Endothelial cell of umbilical vein (primary cell): ENCODE measurements at regions not wholly inside any gene's neighbourhood (a gene's known extent, or its start where the extent isn't known, plus 50 kb on each side); places are given as distances from the start of the nearest gene placed in this dataset.

ENCODE experiments used
- BruUV-seq: library from RNA; stranded (reverse); fragments of 400-500 nt; replicated peaks from 2 replicates; lab custom pipeline; 2021; lab: Mats Ljungman, UMichigan
- CTCF ChIA-PET: fragments of 300-600, 350-600 bp; sonication (Branson Sonifier 250); formaldehyde crosslinking; loops from one replicate; lab custom pipeline; 2021; ENCODE audit warnings: antibody characterized with exemption, inconsistent platforms; lab: Charles Lee
- POLR2A ChIA-PET: fragments of 300-600, 350-600 bp; sonication (Branson Sonifier 250); formaldehyde crosslinking; loops from one replicate; lab custom pipeline; 2021; ENCODE audit warnings: antibody characterized with exemption, inconsistent platforms; lab: Charles Lee
- DNase-seq: peaks from one replicate; pipeline ENCODE4 v3.0.0-alpha.2; 2011; ENCODE audit warnings: low read depth, low spot score
- FAIRE-seq: peaks from 2 replicates; lab custom pipeline; 2011; peaks lifted over from hg19 to GRCh38; lab: Jason Lieb, UNC
- H2AFZ ChIP-seq: 2 replicates; pipeline ENCODE4 v1.6.0; 2012; ENCODE audit warnings: low read depth, low read length, control low read depth, inconsistent platforms
- H3K27ac ChIP-seq: 2 replicates; pipeline ENCODE4 v1.5.1; 2011; ENCODE audit warnings: low read depth, mild to moderate bottlenecking, control low read depth, low read length, moderate library complexity; ENCODE audit not compliant: insufficient read depth
- H3K27me3 ChIP-seq, 2 experiments: 2 replicates each; pipeline versions ENCODE4 v1.6.0 to v1.6.1; 2011; ENCODE audit warnings: low read length in 2 of 2, mixed read lengths in 1 of 2; ENCODE audit not compliant: control insufficient read depth in 2 of 2, insufficient read depth in 2 of 2
- H3K36me3 ChIP-seq, 2 experiments: 2 replicates in 1 of 2; 3 replicates in 1 of 2; pipeline ENCODE4 v1.5.1; 2011; ENCODE audit warnings: low read length in 2 of 2, mild to moderate bottlenecking in 1 of 2, moderate library complexity in 1 of 2; ENCODE audit not compliant: control insufficient read depth in 2 of 2, insufficient read depth in 2 of 2; ENCODE audit errors: extremely low read depth in 1 of 2
- H3K4me1 ChIP-seq: 3 replicates; pipeline ENCODE4 v1.5.1; 2011; ENCODE audit warnings: mild to moderate bottlenecking, low read length; ENCODE audit not compliant: control insufficient read depth, insufficient read depth; ENCODE audit errors: extremely low read depth
- H3K4me2 ChIP-seq: 2 replicates; pipeline ENCODE4 v1.6.1; 2011; ENCODE audit warnings: low read length, control low read depth, mixed read lengths; ENCODE audit not compliant: insufficient read depth
- H3K4me3 ChIP-seq, 3 experiments: fragments of 200-600 bp in 1 of 3; sonication (generic), shearing (Covaris generic) in 1 of 3; replicated peaks in 1 of 3; 2 replicates each; pipeline ENCODE4 v1.5.1; 2011 to 2016; ENCODE audit warnings: control low read depth in 3 of 3, low read length in 3 of 3, mild to moderate bottlenecking in 2 of 3, inconsistent platforms in 1 of 3, low read depth in 1 of 3, moderate library complexity in 1 of 3; ENCODE audit not compliant: insufficient read depth in 1 of 3
- H3K79me2 ChIP-seq: 2 replicates; pipeline ENCODE4 v1.6.0; 2012; ENCODE audit warnings: low read length, inconsistent platforms; ENCODE audit not compliant: control insufficient read depth, insufficient read depth
- H3K9ac ChIP-seq: replicated peaks from 2 replicates; pipeline ENCODE3; 2011; ENCODE audit warnings: low read length, control low read depth; ENCODE audit not compliant: insufficient read depth; ENCODE audit errors: extremely low read depth
- H3K9me1 ChIP-seq: replicated peaks from 3 replicates; pipeline ENCODE4 v1.6.0; 2011; ENCODE audit warnings: mild to moderate bottlenecking, low read length; ENCODE audit not compliant: control insufficient read depth, insufficient read depth; ENCODE audit errors: extremely low read depth
- H3K9me3 ChIP-seq: replicated peaks from 2 replicates; pipeline ENCODE4 v1.5.1; 2012; ENCODE audit warnings: low read length, inconsistent platforms; ENCODE audit not compliant: control insufficient read depth, insufficient read depth
- H4K20me1 ChIP-seq: replicated peaks from 2 replicates; pipeline ENCODE3; 2011; ENCODE audit warnings: mild to moderate bottlenecking, low read length; ENCODE audit not compliant: control insufficient read depth, insufficient read depth; ENCODE audit errors: extremely low read depth
- EZH2 ChIP-seq: IDR thresholded peaks from 2 replicates; pipeline ENCODE4 v1.6.1; 2012; ENCODE audit warnings: borderline replicate concordance, low read depth, mild to moderate bottlenecking, moderate library complexity, low read length, inconsistent platforms; ENCODE audit not compliant: severe bottlenecking
- FOS ChIP-seq: IDR thresholded peaks from 2 replicates; pipeline ENCODE4 v1.6.1; 2011; ENCODE audit warnings: mild to moderate bottlenecking, low read length, moderate library complexity, borderline replicate concordance; ENCODE audit not compliant: insufficient read depth
- GATA2 ChIP-seq: IDR thresholded peaks from 2 replicates; pipeline ENCODE4 v1.7.0; 2011; ENCODE audit warnings: low read depth, mild to moderate bottlenecking, moderate library complexity, mixed read lengths, low read length; ENCODE audit not compliant: insufficient read length, insufficient read depth
- JUN ChIP-seq: IDR thresholded peaks from 2 replicates; pipeline ENCODE4 v1.6.1; 2011; ENCODE audit warnings: borderline replicate concordance, low read depth; ENCODE audit not compliant: insufficient read length, insufficient read depth
- MYC ChIP-seq: IDR thresholded peaks from one replicate; pipeline ENCODE4 v1.6.1; 2011; ENCODE audit warnings: mild to moderate bottlenecking, low read depth, low read length
- POLR2A ChIP-seq: IDR thresholded peaks from 2 replicates; pipeline ENCODE4 v1.6.1; 2012; ENCODE audit warnings: low read depth, mild to moderate bottlenecking, control low read depth, low read length
- POLR2AphosphoS5 ChIP-seq: IDR thresholded peaks from 2 replicates; pipeline ENCODE4 v1.6.1; 2012; ENCODE audit warnings: low read depth, mild to moderate bottlenecking, control low read depth, low read length, moderate library complexity; ENCODE audit not compliant: insufficient read depth
- dilution Hi-C: fragments of 300-500 bp; cut with MboI; formaldehyde crosslinking; loops from one replicate; pipeline ENCODE4 v1.15.0; 2019; ENCODE audit warnings: low sequenced_read_pairs; ENCODE audit not compliant: extremely low pct_ligation_motif_present
- intact Hi-C: fragments of 100-400 bp; cut with micrococcal nuclease; formaldehyde crosslinking; loops from one replicate; pipeline ENCODE4 v1.10.0; 2022
- TF ChIP-seq, protein P1 (sequence below): IDR thresholded peaks from 2 replicates; pipeline ENCODE4 v1.6.1; 2011; ENCODE audit not compliant: insufficient read depth, insufficient read length
- TF ChIP-seq, protein P2 (sequence below), 2 donors: IDR thresholded peaks; 1 replicate in 1 of 2; 2 replicates in 1 of 2; pipeline ENCODE4 v1.5.1; 2011; ENCODE audit warnings: low read length in 2 of 2, mild to moderate bottlenecking in 2 of 2, moderate library complexity in 2 of 2, control low read depth in 1 of 2, inconsistent platforms in 1 of 2, low read depth in 1 of 2; ENCODE audit not compliant: insufficient read depth in 1 of 2; ENCODE audit errors: extremely low read depth in 1 of 2

DNA sequence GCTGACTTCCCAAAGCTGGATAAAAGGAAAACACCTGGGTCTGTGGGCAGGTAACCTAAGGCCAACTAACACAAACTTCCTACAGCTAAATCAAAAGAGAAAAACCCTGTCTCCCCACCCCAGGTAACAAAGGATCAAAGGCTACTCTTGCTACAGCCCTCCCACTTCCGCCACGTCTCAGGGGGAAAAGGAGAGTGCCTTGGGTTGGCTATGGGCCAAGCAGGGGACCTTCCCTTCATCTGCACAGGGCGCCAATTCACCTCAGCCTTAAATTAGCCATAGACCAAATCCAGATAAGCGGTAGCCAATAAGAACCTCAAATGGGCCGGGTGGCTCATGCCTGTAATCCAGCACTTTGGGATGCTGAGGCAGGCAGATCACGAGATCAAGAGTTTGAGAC is 69.1 kb upstream of the LANCL2 start:
- BruUV-seq, result no TSS peak

More for the DNA sequence above, 69.1 kb upstream of the LANCL2 start:
- no peak overlapping the region for H3K27ac ChIP-seq
- dilution Hi-C loops, result no loop called here
- no peak for FAIRE-seq
- H3K9ac ChIP-seq, result no peak overlapping the region
- H3K9me1 ChIP-seq, result no peaks in the 10 kb centered on the region
- H3K4me2 ChIP-seq, result no peak overlapping the region
- H4K20me1 ChIP-seq, result no peaks in the 10 kb centered on the region
- no peak overlapping the region for H2AFZ ChIP-seq
- ChIA-PET POLR2A (no interaction called here), CTCF (no interaction called here)
- TF ChIP-seq EZH2, result no peak
- TF ChIP-seq MYC, result no peak
- TF ChIP-seq POLR2A, result no peak
- TF ChIP-seq FOS, result no peak
- no peak for TF ChIP-seq JUN
- TF ChIP-seq GATA2, result no peak
- TF ChIP-seq, protein P1, sequence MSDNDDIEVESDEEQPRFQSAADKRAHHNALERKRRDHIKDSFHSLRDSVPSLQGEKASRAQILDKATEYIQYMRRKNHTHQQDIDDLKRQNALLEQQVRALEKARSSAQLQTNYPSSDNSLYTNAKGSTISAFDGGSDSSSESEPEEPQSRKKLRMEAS, result no peak
- TF ChIP-seq POLR2AphosphoS5, result no peak
- TF ChIP-seq, protein P2, sequence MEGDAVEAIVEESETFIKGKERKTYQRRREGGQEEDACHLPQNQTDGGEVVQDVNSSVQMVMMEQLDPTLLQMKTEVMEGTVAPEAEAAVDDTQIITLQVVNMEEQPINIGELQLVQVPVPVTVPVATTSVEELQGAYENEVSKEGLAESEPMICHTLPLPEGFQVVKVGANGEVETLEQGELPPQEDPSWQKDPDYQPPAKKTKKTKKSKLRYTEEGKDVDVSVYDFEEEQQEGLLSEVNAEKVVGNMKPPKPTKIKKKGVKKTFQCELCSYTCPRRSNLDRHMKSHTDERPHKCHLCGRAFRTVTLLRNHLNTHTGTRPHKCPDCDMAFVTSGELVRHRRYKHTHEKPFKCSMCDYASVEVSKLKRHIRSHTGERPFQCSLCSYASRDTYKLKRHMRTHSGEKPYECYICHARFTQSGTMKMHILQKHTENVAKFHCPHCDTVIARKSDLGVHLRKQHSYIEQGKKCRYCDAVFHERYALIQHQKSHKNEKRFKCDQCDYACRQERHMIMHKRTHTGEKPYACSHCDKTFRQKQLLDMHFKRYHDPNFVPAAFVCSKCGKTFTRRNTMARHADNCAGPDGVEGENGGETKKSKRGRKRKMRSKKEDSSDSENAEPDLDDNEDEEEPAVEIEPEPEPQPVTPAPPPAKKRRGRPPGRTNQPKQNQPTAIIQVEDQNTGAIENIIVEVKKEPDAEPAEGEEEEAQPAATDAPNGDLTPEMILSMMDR (IDR thresholded peaks at IDR 0.05; ENCODE audit: extremely low read depth in 1 of 2, insufficient read depth in 1 of 2, low read depth in 1 of 2, low read length in 2 of 2), result no peak
- H3K79me2 ChIP-seq, result no peaks in the 10 kb centered on the region
- intact Hi-C loops, result no loop called here
- peaks cover 0 to 2% of the 10 kb centered on the region in 2 experiments for H3K27me3 ChIP-seq
- no peaks in the 10 kb centered on the region for H3K4me1 ChIP-seq
- no peaks in the 10 kb centered on the region for H3K9me3 ChIP-seq
- no peak for DNase-seq
- H3K36me3 ChIP-seq, result no peaks in the 10 kb centered on the region
- H3K4me3 ChIP-seq, result no peak overlapping the region
